ENCODE measurements at regions not wholly inside any gene's neighbourhood (a gene's known extent, or its start where the extent isn't known, plus 50 kb on each side); places are given as distances from the start of the nearest gene placed in this dataset.
"Not testable (repeated sequence)": the region's sequence is repeated elsewhere in the genome, so short reads cannot be mapped to it uniquely, and the experiment has no call there.

DNA sequence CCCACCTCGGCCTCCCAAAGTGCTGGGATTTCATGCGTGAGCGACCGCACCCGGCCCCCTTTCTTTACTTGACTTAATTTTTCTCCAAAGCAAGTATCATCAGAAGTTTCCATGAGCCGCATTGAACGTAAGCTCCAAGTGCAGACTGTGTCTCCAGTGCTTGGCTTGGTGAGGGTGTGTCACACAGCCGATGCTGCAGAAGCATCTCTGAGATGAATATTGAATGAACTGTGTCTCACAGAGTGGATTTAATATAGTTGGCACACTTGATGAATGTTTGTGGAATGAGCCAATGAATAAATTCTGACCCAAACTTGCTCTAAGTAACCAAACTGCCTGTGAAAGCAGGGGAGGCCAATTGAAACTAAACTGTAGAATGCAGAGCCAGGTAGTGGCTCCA lies 159.4 kb upstream of the KBTBD8 start:
- H3K36me3 ChIP-seq (ENCODE audit: control insufficient read depth in 2 of 2, extremely low read depth in 1 of 2, insufficient read depth in 2 of 2, low read length in 2 of 2) = no peaks in the 10 kb centered on the region
- CTCF ChIA-PET = no interaction called here
- H3K9me1 ChIP-seq (replicated peaks; ENCODE audit: control insufficient read depth, extremely low read depth, insufficient read depth, low read length) = no peaks in the 10 kb centered on the region
- H3K9ac ChIP-seq (replicated peaks; ENCODE audit: extremely low read depth, insufficient read depth, low read length) = no peak overlapping the region
- no peak overlapping the region for H2AFZ ChIP-seq (ENCODE audit: low read depth, low read length)
- DNase-seq (ENCODE audit: low read depth, low spot score) (no peak), FAIRE-seq (no peak)
- no peaks in the 10 kb centered on the region for H3K27me3 ChIP-seq (ENCODE audit: control insufficient read depth in 2 of 2, insufficient read depth in 2 of 2, low read length in 2 of 2)
- H3K4me1 ChIP-seq (ENCODE audit: control insufficient read depth, extremely low read depth, insufficient read depth, low read length) = no peaks in the 10 kb centered on the region
- intact Hi-C loops (cut with micrococcal nuclease) (no loop called here), dilution Hi-C loops (cut with MboI; ENCODE audit: extremely low pct_ligation_motif_present, low sequenced_read_pairs) (no loop called here)
- H3K4me3 ChIP-seq (replicated peaks in 1 of 3; ENCODE audit: insufficient read depth in 1 of 3, low read depth in 1 of 3, low read length in 3 of 3) = no peak overlapping the region
- TF ChIP-seq, protein P1, sequence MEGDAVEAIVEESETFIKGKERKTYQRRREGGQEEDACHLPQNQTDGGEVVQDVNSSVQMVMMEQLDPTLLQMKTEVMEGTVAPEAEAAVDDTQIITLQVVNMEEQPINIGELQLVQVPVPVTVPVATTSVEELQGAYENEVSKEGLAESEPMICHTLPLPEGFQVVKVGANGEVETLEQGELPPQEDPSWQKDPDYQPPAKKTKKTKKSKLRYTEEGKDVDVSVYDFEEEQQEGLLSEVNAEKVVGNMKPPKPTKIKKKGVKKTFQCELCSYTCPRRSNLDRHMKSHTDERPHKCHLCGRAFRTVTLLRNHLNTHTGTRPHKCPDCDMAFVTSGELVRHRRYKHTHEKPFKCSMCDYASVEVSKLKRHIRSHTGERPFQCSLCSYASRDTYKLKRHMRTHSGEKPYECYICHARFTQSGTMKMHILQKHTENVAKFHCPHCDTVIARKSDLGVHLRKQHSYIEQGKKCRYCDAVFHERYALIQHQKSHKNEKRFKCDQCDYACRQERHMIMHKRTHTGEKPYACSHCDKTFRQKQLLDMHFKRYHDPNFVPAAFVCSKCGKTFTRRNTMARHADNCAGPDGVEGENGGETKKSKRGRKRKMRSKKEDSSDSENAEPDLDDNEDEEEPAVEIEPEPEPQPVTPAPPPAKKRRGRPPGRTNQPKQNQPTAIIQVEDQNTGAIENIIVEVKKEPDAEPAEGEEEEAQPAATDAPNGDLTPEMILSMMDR (IDR thresholded peaks at IDR 0.05; ENCODE audit: extremely low read depth in 1 of 2, insufficient read depth in 1 of 2, low read depth in 1 of 2, low read length in 2 of 2) = no peak
- TF ChIP-seq POLR2A (IDR thresholded peaks at IDR 0.05; ENCODE audit: low read depth, low read length) (no peak), JUN (IDR thresholded peaks at IDR 0.05; ENCODE audit: borderline replicate concordance, insufficient read depth, insufficient read length, low read depth) (no peak), GATA2 (IDR thresholded peaks at IDR 0.05; ENCODE audit: insufficient read depth, insufficient read length, low read depth, low read length) (no peak), MYC (IDR thresholded peaks at IDR 0.05; ENCODE audit: low read depth, low read length) (no peak)
- TF ChIP-seq, protein P2, sequence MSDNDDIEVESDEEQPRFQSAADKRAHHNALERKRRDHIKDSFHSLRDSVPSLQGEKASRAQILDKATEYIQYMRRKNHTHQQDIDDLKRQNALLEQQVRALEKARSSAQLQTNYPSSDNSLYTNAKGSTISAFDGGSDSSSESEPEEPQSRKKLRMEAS (IDR thresholded peaks at IDR 0.05; ENCODE audit: insufficient read depth, insufficient read length) = no peak
- H3K4me2 ChIP-seq (ENCODE audit: insufficient read depth, low read length) = no peak overlapping the region
- no peak overlapping the region for H3K27ac ChIP-seq (ENCODE audit: insufficient read depth, low read depth, low read length)
- no peaks in the 10 kb centered on the region for H4K20me1 ChIP-seq (replicated peaks; ENCODE audit: control insufficient read depth, extremely low read depth, insufficient read depth, low read length)
- no peaks in the 10 kb centered on the region for H3K79me2 ChIP-seq (ENCODE audit: control insufficient read depth, insufficient read depth, low read length)
- BruUV-seq (replicated peaks) = no TSS peak
- POLR2A ChIA-PET = no interaction called here
- no peaks in the 10 kb centered on the region for H3K9me3 ChIP-seq (replicated peaks; ENCODE audit: control insufficient read depth, insufficient read depth, low read length)

DNA sequence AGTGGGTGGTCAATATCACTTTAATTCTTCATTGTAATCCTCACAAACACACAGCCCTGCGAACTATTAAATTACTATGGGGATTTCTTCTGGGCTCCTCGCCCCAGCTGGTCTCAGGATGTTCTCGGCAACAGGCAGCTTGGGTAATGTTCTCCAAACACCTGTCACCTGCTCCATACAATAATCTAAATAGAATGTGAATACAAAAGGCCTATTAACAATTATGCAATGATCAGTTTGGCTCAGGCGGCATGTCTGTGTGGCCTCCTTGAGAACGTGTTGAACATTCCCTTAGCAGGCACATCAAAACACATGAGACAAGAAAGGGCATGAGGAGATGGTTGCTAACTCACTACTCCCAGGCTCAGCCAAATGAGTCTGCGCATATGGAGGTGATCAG lies 158.6 kb upstream of the KBTBD8 start:
- DNase-seq (ENCODE audit: low read depth, low spot score) (no peak), FAIRE-seq (no peak)
- dilution Hi-C loops (cut with MboI; ENCODE audit: extremely low pct_ligation_motif_present, low sequenced_read_pairs) (no loop called here), intact Hi-C loops (cut with micrococcal nuclease) (no loop called here)
- Histone ChIP-seq H3K9me3 (replicated peaks; ENCODE audit: control insufficient read depth, insufficient read depth, low read length) (no peaks in the 10 kb centered on the region), H2AFZ (ENCODE audit: low read depth, low read length) (no peak overlapping the region), H3K79me2 (ENCODE audit: control insufficient read depth, insufficient read depth, low read length) (no peaks in the 10 kb centered on the region), H3K9ac (replicated peaks; ENCODE audit: extremely low read depth, insufficient read depth, low read length) (no peak overlapping the region), H3K4me3 (replicated peaks in 1 of 3; ENCODE audit: insufficient read depth in 1 of 3, low read depth in 1 of 3, low read length in 3 of 3) (no peak overlapping the region), H3K27me3 (ENCODE audit: control insufficient read depth in 2 of 2, insufficient read depth in 2 of 2, low read length in 2 of 2) (no peaks in the 10 kb centered on the region), H3K4me2 (ENCODE audit: insufficient read depth, low read length) (no peak overlapping the region), H3K36me3 (ENCODE audit: control insufficient read depth in 2 of 2, extremely low read depth in 1 of 2, insufficient read depth in 2 of 2, low read length in 2 of 2) (no peaks in the 10 kb centered on the region), H3K9me1 (replicated peaks; ENCODE audit: control insufficient read depth, extremely low read depth, insufficient read depth, low read length) (no peaks in the 10 kb centered on the region), H3K4me1 (ENCODE audit: control insufficient read depth, extremely low read depth, insufficient read depth, low read length) (no peaks in the 10 kb centered on the region), H3K27ac (ENCODE audit: insufficient read depth, low read depth, low read length) (no peak overlapping the region), H4K20me1 (replicated peaks; ENCODE audit: control insufficient read depth, extremely low read depth, insufficient read depth, low read length) (no peaks in the 10 kb centered on the region)
- no peak for TF ChIP-seq POLR2A (IDR thresholded peaks at IDR 0.05; ENCODE audit: low read depth, low read length)
- TF ChIP-seq EZH2 (IDR thresholded peaks at IDR 0.05; ENCODE audit: borderline replicate concordance, low read depth, low read length, severe bottlenecking) = no peak
- no peak for TF ChIP-seq GATA2 (IDR thresholded peaks at IDR 0.05; ENCODE audit: insufficient read depth, insufficient read length, low read depth, low read length)
- TF ChIP-seq, protein P2 (IDR thresholded peaks at IDR 0.05; ENCODE audit: insufficient read depth, insufficient read length) = no peak
- ChIA-PET CTCF (no interaction called here), POLR2A (no interaction called here)
- no TSS peak for BruUV-seq (replicated peaks)

DNA sequence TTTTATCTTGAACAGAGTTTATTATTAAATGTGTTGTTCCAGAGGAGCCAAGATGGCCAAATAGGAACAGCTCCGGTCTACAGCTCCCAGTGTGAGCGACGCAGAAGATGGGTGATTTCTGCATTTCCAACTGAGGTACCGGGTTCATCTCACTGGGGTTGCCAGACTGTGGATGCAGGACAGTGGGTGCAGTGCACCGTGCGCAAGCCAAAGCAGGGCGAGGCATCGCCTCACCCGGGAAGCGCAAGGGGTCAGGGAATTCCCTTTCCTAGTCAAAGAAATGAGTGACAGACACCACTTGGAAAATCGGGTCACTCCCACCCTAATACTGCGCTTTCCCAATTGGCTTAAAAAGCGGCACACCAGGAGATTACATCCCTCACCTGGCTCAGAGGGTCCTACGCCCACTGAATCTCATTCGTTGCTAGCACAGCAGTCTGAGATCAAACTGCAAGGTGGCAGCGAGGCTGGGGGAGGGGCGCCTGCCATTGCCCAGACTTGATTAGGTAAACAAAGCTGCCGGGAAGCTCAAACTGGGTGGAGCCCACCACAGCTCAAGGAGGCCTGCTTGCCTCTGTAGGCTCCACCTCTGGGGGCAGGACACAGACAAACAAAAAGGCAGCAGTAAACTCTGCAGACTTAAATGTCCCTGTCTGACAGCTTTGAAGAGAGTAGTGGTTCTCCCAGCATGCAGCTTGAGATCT lies 155.2 kb upstream of the KBTBD8 start:
- H3K9ac ChIP-seq (replicated peaks; ENCODE audit: extremely low read depth, insufficient read depth, low read length); H3K4me1 ChIP-seq (ENCODE audit: control insufficient read depth, extremely low read depth, insufficient read depth, low read length); dilution Hi-C loops (cut with MboI; ENCODE audit: extremely low pct_ligation_motif_present, low sequenced_read_pairs); H3K27ac ChIP-seq (ENCODE audit: insufficient read depth, low read depth, low read length); H3K36me3 ChIP-seq (ENCODE audit: control insufficient read depth in 2 of 2, extremely low read depth in 1 of 2, insufficient read depth in 2 of 2, low read length in 2 of 2); BruUV-seq (replicated peaks); POLR2A ChIA-PET; intact Hi-C loops (cut with micrococcal nuclease); H3K9me1 ChIP-seq (replicated peaks; ENCODE audit: control insufficient read depth, extremely low read depth, insufficient read depth, low read length); H3K9me3 ChIP-seq (replicated peaks; ENCODE audit: control insufficient read depth, insufficient read depth, low read length); DNase-seq (ENCODE audit: low read depth, low spot score); H3K27me3 ChIP-seq (ENCODE audit: control insufficient read depth in 2 of 2, insufficient read depth in 2 of 2, low read length in 2 of 2); FAIRE-seq; H4K20me1 ChIP-seq (replicated peaks; ENCODE audit: control insufficient read depth, extremely low read depth, insufficient read depth, low read length); H2AFZ ChIP-seq (ENCODE audit: low read depth, low read length); H3K79me2 ChIP-seq (ENCODE audit: control insufficient read depth, insufficient read depth, low read length); CTCF ChIA-PET; H3K4me2 ChIP-seq (ENCODE audit: insufficient read depth, low read length); H3K4me3 ChIP-seq (replicated peaks in 1 of 3; ENCODE audit: insufficient read depth in 1 of 3, low read depth in 1 of 3, low read length in 3 of 3): not testable (repeated sequence)

Data from endothelial cell of umbilical vein (primary cell).